ENCODE measurements at regions not wholly inside any gene's neighbourhood (a gene's known extent, or its start where the extent isn't known, plus 50 kb on each side); places are given as distances from the start of the nearest gene placed in this dataset.

DNA sequence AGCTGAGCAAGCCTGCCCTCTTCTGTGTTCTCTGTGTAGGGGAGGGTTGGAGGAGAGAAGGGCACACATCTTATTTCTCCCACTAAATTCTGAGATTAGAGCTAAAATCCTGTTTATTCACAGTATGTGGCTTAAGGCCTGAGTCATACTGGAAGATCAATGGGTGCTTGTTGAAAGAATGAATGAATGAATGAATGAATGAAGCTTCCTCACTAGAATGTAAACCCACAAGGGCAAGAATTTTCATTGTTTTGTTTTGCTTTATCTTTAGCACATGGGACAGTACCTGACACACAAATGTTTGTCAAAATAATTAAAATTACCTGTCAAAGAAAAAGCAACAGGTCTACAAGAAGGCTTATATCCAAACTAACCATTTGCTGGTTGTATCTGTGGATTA is 50.6 kb upstream of the PAK1 start:
- Mint-ChIP-seq H3K27ac (no peak overlapping the region), H3K4me1 (ENCODE audit: low read depth) (no peaks in the 10 kb centered on the region), H3K4me3 (no peak overlapping the region), H3K27me3 (no peaks in the 10 kb centered on the region), H3K36me3 (ENCODE audit: low read depth) (no peaks in the 10 kb centered on the region), H3K9me3 (no peaks in the 10 kb centered on the region)
- TF ChIP-seq, protein P1, sequence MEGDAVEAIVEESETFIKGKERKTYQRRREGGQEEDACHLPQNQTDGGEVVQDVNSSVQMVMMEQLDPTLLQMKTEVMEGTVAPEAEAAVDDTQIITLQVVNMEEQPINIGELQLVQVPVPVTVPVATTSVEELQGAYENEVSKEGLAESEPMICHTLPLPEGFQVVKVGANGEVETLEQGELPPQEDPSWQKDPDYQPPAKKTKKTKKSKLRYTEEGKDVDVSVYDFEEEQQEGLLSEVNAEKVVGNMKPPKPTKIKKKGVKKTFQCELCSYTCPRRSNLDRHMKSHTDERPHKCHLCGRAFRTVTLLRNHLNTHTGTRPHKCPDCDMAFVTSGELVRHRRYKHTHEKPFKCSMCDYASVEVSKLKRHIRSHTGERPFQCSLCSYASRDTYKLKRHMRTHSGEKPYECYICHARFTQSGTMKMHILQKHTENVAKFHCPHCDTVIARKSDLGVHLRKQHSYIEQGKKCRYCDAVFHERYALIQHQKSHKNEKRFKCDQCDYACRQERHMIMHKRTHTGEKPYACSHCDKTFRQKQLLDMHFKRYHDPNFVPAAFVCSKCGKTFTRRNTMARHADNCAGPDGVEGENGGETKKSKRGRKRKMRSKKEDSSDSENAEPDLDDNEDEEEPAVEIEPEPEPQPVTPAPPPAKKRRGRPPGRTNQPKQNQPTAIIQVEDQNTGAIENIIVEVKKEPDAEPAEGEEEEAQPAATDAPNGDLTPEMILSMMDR (IDR thresholded peaks at IDR 0.05) = no peak
- Histone ChIP-seq H3K27me3 (ENCODE audit: control insufficient read depth in 1 of 2, insufficient read depth in 2 of 2, low read length in 2 of 2) (no peaks in the 10 kb centered on the region), H3K4me1 (ENCODE audit: insufficient read depth, low read length) (no peaks in the 10 kb centered on the region), H3K36me3 (ENCODE audit: insufficient read depth, low read length) (no peaks in the 10 kb centered on the region), H3K9me3 (ENCODE audit: control insufficient read depth in 1 of 2, insufficient read depth in 1 of 2, low read length in 2 of 2) (no peaks in the 10 kb centered on the region), H3K4me3 (ENCODE audit: low read length) (no peak overlapping the region), H3K27ac (ENCODE audit: low read depth in 1 of 2, low read length in 2 of 2) (no peak overlapping the region)
- ATAC-seq (ENCODE audit: poor library complexity) (no peak), DNase-seq (no peak)
- intact Hi-C loops (cut with DNase I, micrococcal nuclease) = no loop called here
- POLR2A ChIA-PET = no interaction called here
- CTCF ChIA-PET = no interaction called here

DNA sequence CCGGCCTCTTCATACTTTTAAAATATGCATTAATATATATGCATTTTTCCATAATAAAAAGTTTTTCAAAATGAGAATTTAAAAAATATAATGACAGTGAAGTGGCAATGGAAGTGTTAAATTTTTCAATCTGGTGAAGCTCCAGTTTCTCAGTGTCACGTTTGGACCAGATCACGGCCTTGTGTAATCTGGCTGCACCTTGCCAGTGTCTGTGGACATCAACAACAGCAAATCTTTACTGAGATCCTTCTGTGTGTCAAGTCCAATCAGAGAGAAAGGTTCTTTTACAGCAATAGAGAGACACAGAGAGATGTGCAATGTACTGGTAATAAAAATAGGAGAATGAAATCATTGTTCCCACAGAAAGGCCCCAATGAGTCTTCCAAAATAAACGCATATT is 49.8 kb upstream of the PAK1 start:
- TF ChIP-seq, protein P1 (IDR thresholded peaks at IDR 0.05) = no peak
- H3K4me3 ChIP-seq (ENCODE audit: low read length) = no peak overlapping the region
- CTCF ChIA-PET = interaction anchor here (0.6 kb wide), 1 partner anchor 45 kb away, joined by 3 read pairs; no protein-coding TSS in a partner anchor
- H3K4me1 ChIP-seq (ENCODE audit: insufficient read depth, low read length) = no peaks in the 10 kb centered on the region
- no peak overlapping the region for H3K4me3 Mint-ChIP-seq
- intact Hi-C loops (cut with DNase I, micrococcal nuclease) = no loop called here
- no peaks in the 10 kb centered on the region for H3K36me3 Mint-ChIP-seq (ENCODE audit: low read depth)
- no peaks in the 10 kb centered on the region for H3K27me3 ChIP-seq (ENCODE audit: control insufficient read depth in 1 of 2, insufficient read depth in 2 of 2, low read length in 2 of 2)
- H3K27ac ChIP-seq (ENCODE audit: low read depth in 1 of 2, low read length in 2 of 2) = no peak overlapping the region
- H3K36me3 ChIP-seq (ENCODE audit: insufficient read depth, low read length) = no peaks in the 10 kb centered on the region
- POLR2A ChIA-PET = no interaction called here
- ATAC-seq (ENCODE audit: poor library complexity) (no peak), DNase-seq (no peak)
- H3K27ac Mint-ChIP-seq = no peak overlapping the region
- no peaks in the 10 kb centered on the region for H3K9me3 Mint-ChIP-seq
- no peaks in the 10 kb centered on the region for H3K27me3 Mint-ChIP-seq
- no peaks in the 10 kb centered on the region for H3K9me3 ChIP-seq (ENCODE audit: control insufficient read depth in 1 of 2, insufficient read depth in 1 of 2, low read length in 2 of 2)
- H3K4me1 Mint-ChIP-seq (ENCODE audit: low read depth) = no peaks in the 10 kb centered on the region
